ENCODE measurements at regions not wholly inside any gene's neighbourhood (a gene's known extent, or its start where the extent isn't known, plus 50 kb on each side); places are given as distances from the start of the nearest gene placed in this dataset.

DNA sequence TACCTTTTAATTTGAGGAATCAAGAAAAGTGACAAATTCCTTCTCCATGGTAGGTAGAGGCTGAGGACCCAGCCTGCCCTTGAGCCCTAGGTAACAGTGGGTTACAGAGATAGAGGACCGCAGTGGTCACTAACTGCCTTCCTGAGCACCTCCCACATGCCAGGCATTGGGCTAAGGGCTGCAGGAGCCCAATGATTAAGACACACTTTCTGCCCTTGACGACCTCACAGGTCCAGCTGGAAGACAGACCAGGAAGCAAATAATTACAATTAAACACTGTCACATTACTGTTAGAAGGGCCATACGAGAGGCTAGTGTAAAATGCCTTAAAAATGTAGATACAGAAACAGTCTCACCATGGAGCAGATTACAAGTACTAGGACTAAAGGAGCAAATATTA, 156.8 kb upstream of the NFE2L3 start:
- Histone ChIP-seq H3K4me3 (no peak overlapping the region), H3K4me1 (peaks cover 34 to 42% (median 37%) of the 10 kb centered on the region in 3 donors), H3K9me3 (no peaks in the 10 kb centered on the region), H3K36me3 (no peaks in the 10 kb centered on the region), H3K27me3 (no peaks in the 10 kb centered on the region), H3K27ac (peak overlapping the region; percentile 45 to 74 (median 56))
- intact Hi-C loops (cut with DNase I) = no loop called here
- TF ChIP-seq, protein P1, sequence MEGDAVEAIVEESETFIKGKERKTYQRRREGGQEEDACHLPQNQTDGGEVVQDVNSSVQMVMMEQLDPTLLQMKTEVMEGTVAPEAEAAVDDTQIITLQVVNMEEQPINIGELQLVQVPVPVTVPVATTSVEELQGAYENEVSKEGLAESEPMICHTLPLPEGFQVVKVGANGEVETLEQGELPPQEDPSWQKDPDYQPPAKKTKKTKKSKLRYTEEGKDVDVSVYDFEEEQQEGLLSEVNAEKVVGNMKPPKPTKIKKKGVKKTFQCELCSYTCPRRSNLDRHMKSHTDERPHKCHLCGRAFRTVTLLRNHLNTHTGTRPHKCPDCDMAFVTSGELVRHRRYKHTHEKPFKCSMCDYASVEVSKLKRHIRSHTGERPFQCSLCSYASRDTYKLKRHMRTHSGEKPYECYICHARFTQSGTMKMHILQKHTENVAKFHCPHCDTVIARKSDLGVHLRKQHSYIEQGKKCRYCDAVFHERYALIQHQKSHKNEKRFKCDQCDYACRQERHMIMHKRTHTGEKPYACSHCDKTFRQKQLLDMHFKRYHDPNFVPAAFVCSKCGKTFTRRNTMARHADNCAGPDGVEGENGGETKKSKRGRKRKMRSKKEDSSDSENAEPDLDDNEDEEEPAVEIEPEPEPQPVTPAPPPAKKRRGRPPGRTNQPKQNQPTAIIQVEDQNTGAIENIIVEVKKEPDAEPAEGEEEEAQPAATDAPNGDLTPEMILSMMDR (IDR thresholded peaks at IDR 0.05) = no peak
- ATAC-seq = peak; percentile 64 to 82 (median 70)
- DNase-seq = no peak
- no peak for FAIRE-seq
- 13 to 15% methylated on average over 3 of the region's 3 CpGs for WGBS, 2 donors

DNA sequence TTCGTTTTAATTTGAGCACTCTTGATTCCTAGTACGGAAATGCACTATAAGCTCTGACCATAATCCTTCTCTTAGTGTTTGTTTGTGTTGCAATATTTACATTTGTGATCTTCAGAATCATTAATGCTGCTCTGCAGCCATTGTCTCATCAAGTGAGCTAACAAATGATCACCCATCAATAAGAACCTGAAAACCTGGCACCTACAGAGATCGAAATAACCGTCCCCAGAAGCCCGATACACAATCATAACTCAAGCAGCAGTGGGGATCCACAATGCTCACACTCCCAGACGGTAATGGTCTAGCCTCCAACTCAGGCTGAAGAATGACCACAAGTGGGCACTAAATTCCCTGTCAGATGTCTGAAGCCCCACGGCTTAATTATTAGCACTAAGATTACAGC, 156.0 kb upstream of the NFE2L3 start:
- H3K4me3 ChIP-seq = peak overlapping the region in 1 of 4 donors; percentile 2
- FAIRE-seq (no peak), ATAC-seq (peak; percentile 85 to 92 (median 89)), DNase-seq (peak in 3 of 6 donors; percentile 54 to 70 (median 61))
- peak overlapping the region; percentile 45 to 74 (median 56) for H3K27ac ChIP-seq
- no peaks in the 10 kb centered on the region for H3K9me3 ChIP-seq
- TF ChIP-seq, protein P1 (IDR thresholded peaks at IDR 0.05) = peak in 2 of 4 donors; percentile 12 to 17
- intact Hi-C loops (cut with DNase I) = no loop called here
- no peaks in the 10 kb centered on the region for H3K27me3 ChIP-seq
- WGBS, 2 donors = 16 to 17% methylated on average over 7 of the region's 7 CpGs
- H3K36me3 ChIP-seq = no peaks in the 10 kb centered on the region
- H3K4me1 ChIP-seq = peaks cover 34 to 44% (median 37%) of the 10 kb centered on the region in 3 donors

DNA sequence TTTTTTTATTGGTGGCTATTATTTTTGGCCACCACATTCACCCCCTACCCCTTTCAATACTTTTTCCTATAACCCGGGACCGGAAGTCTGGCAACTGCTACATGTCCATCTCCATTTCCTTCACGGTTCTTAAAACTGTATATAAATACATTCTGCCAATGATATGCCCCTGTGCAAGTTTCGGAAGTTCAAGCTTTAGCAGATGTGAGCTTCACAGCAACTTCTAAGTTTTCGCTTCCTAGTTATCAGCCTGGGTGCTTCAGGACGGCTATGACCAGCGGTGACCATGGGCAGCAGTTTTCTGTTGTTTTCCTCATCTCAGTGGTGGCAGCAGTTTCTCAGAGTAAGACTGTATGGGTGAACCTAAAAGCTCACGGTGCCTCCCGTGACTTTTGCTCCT, 153.5 kb upstream of the NFE2L3 start:
- Histone ChIP-seq H3K36me3 (no peaks in the 10 kb centered on the region), H3K9me3 (no peaks in the 10 kb centered on the region), H3K4me3 (no peak overlapping the region), H3K27me3 (no peaks in the 10 kb centered on the region), H3K4me1 (peaks cover 38 to 64% (median 50%) of the 10 kb centered on the region in 3 donors), H3K27ac (peak overlapping the region in 2 of 4 donors; percentile 55 to 74)
- ATAC-seq (no peak), FAIRE-seq (no peak), DNase-seq (no peak)
- TF ChIP-seq, protein P1 (IDR thresholded peaks at IDR 0.05) = no peak
- WGBS, 2 donors = 44 to 45% methylated on average over 9 of the region's 9 CpGs
- intact Hi-C loops (cut with DNase I) = no loop called here

DNA sequence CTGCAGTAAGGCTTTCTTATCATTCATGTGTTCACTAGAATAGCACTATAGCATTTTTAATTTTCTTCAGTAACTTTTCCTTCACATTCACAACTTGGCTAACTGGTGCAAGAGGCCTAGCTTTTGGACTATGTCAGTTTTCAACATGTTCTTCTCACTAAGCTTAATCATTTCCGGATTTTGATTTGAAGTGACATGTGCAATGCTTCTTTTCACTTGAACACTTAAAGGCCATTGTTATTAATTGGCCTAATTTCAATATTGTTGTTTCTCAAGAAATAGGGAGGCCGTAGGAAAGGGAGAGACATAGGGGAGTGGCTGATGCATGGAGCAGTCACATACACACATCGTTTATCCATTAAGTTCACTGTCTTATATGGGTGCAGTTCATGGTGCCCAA, 151.2 kb upstream of the NFE2L3 start:
- Histone ChIP-seq H3K9me3 (no peaks in the 10 kb centered on the region), H3K36me3 (no peaks in the 10 kb centered on the region), H3K27me3 (no peaks in the 10 kb centered on the region), H3K4me3 (no peak overlapping the region), H3K27ac (peak overlapping the region in 2 of 4 donors; percentile 81 to 90), H3K4me1 (peaks cover 25 to 67% (median 63%) of the 10 kb centered on the region in 3 donors)
- intact Hi-C loops (cut with DNase I) = loop anchor here in 1 of 3 donors (10.0 kb wide), 1 partner anchor 106 kb away; no protein-coding TSS in a partner anchor
- ATAC-seq = no peak
- DNase-seq = no peak
- TF ChIP-seq, protein P1 (IDR thresholded peaks at IDR 0.05) = no peak
- FAIRE-seq = no peak
- 71 to 73% methylated on average over 3 of the region's 3 CpGs for WGBS, 2 donors

DNA sequence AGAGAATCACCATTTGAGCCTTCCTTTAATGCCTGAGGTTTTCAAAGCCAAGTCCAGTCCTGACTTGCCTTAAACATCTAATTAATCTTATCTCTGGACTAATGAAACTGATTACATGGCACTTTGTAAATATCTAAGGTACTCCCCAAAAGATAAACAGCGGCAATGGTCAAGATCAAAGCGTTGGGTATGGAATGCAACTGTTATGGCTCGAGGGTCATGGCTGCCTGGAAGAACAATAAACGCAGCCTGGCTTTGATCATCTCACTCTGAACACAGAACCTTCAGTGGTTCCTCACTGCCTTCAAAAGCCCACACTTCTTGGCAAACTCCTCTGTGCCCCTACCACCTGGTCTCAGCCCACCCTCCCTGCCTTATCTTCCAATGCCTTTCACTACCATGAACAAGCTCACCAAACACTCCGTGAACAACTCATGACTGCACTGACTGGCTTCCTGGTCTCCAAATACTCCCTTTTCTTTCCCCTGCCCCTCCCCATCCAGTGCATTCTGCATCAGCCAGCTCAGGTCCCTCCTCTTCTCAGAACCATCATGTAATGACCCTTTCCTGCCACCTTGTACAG, 150.2 kb upstream of the NFE2L3 start:
- H3K4me3 ChIP-seq = no peak overlapping the region
- H3K36me3 ChIP-seq = no peaks in the 10 kb centered on the region
- H3K27me3 ChIP-seq = no peaks in the 10 kb centered on the region
- DNase-seq (peak in 2 of 6 donors; percentile 42 to 87), ATAC-seq (peak in 3 of 4 donors; percentile 60 to 72 (median 62)), FAIRE-seq (no peak)
- intact Hi-C loops (cut with DNase I) = loop anchor here in 1 of 3 donors (10.0 kb wide), 1 partner anchor 107 kb away; no protein-coding TSS in a partner anchor
- WGBS, 2 donors = 25 to 26% methylated on average over 5 of the region's 5 CpGs
- no peaks in the 10 kb centered on the region for H3K9me3 ChIP-seq
- H3K27ac ChIP-seq = peak overlapping the region in 3 of 4 donors; percentile 3 to 90 (median 81)
- TF ChIP-seq, protein P1 (IDR thresholded peaks at IDR 0.05) = no peak
- H3K4me1 ChIP-seq = peaks cover 16 to 69% (median 63%) of the 10 kb centered on the region in 3 donors
